IMR-90 (cell line): ENCODE measurements at regions not wholly inside any gene's neighbourhood (a gene's known extent, or its start where the extent isn't known, plus 50 kb on each side); places are given as distances from the start of the nearest gene placed in this dataset.
A peak's percentile ranks its signal among the peaks of the same experiment; 100 is the strongest.

Experiments
- ATAC-seq: fragments of 200-7000 bp; cut with Tn5 transposase; 2 replicates; pipeline ENCODE4 v1.9.1; 2020; ENCODE audit warnings: low read depth, mild to moderate bottlenecking, moderate library complexity
- BruUV-seq: library from RNA; stranded (reverse); fragments of 400-500 nt; replicated peaks from 2 replicates; lab custom pipeline; 2021; lab: Mats Ljungman, UMichigan
- CTCF ChIA-PET: fragments of 300-600 bp; formaldehyde crosslinking; extraction: SDS; loops from one replicate; lab custom pipeline; 2021; ENCODE audit warnings: antibody characterized with exemption; lab: Yijun Ruan, JAX
- POLR2A ChIA-PET: fragments of 300-600 bp; sonication (Branson Sonifier 250); formaldehyde crosslinking; loops from one replicate; lab custom pipeline; 2022; ENCODE audit warnings: antibody characterized with exemption; ENCODE audit not compliant: unreplicated experiment; lab: Charles Lee
- DNase-seq: peaks from one replicate; pipeline ENCODE4 v3.0.0; 2013
- H2AFZ ChIP-seq: replicated peaks from 2 replicates; pipeline ENCODE3; 2013; ENCODE audit warnings: low read length, mild to moderate bottlenecking; ENCODE audit not compliant: poor library complexity
- H2AK5ac ChIP-seq: 2 replicates; pipeline ENCODE4 v1.6.1; 2013; ENCODE audit warnings: low read depth, low read length, inconsistent platforms
- H2AK9ac ChIP-seq: replicated peaks from 2 replicates; pipeline ENCODE3; 2013; ENCODE audit warnings: mild to moderate bottlenecking, low read depth, low read length, moderate library complexity; ENCODE audit not compliant: poor library complexity
- H2BK120ac ChIP-seq: 2 replicates; pipeline ENCODE4 v1.6.1; 2013; ENCODE audit warnings: low read depth, low read length, inconsistent platforms
- H2BK15ac ChIP-seq: 3 replicates; pipeline ENCODE4 v1.6.1; 2013; ENCODE audit warnings: low read depth, low read length, inconsistent platforms
- H2BK20ac ChIP-seq: 2 replicates; pipeline ENCODE4 v1.6.1; 2013; ENCODE audit warnings: low read depth, mild to moderate bottlenecking, inconsistent platforms, low read length, moderate library complexity
- H2BK5ac ChIP-seq: 2 replicates; pipeline ENCODE4 v1.6.1; 2013; ENCODE audit warnings: mild to moderate bottlenecking, low read depth, low read length, inconsistent platforms; ENCODE audit not compliant: poor library complexity, severe bottlenecking
- H3K14ac ChIP-seq: replicated peaks from 2 replicates; pipeline ENCODE4 v1.6.1; 2013; ENCODE audit warnings: low read depth, low read length, inconsistent platforms
- H3K18ac ChIP-seq: 2 replicates; pipeline ENCODE4 v1.6.1; 2013; ENCODE audit warnings: low read depth, low read length, control low read depth
- H3K23ac ChIP-seq: 2 replicates; pipeline ENCODE4 v1.6.1; 2013; ENCODE audit warnings: low read depth, low read length, inconsistent platforms
- H3K27ac ChIP-seq: 2 replicates; pipeline ENCODE4 v1.5.1; 2013; ENCODE audit warnings: mild to moderate bottlenecking, control low read depth, low read length; ENCODE audit not compliant: insufficient read depth
- H3K27me3 ChIP-seq: 2 replicates; pipeline ENCODE4 v1.6.1; 2013; ENCODE audit warnings: low read length; ENCODE audit not compliant: control insufficient read depth, insufficient read depth
- H3K36me3 ChIP-seq: 2 replicates; pipeline ENCODE4 v1.6.1; 2013; ENCODE audit warnings: low read length, mixed read lengths; ENCODE audit not compliant: control insufficient read depth, insufficient read depth
- H3K4ac ChIP-seq: 2 replicates; pipeline ENCODE4 v1.6.1; 2013; ENCODE audit warnings: low read depth, low read length, inconsistent platforms
- H3K4me1 ChIP-seq: 2 replicates; pipeline ENCODE4 v1.6.1; 2013; ENCODE audit warnings: low read length, mixed read lengths; ENCODE audit not compliant: control insufficient read depth, insufficient read depth
- H3K4me2 ChIP-seq: 2 replicates; pipeline ENCODE4 v1.6.1; 2013; ENCODE audit warnings: low read depth, mild to moderate bottlenecking, control low read depth, low read length, moderate library complexity
- H3K4me3 ChIP-seq: 2 replicates; pipeline ENCODE4 v1.5.1; 2013; ENCODE audit warnings: low read depth, mild to moderate bottlenecking, control low read depth, low read length, moderate library complexity; ENCODE audit not compliant: insufficient read depth
- H3K56ac ChIP-seq: 2 replicates; pipeline ENCODE4 v1.6.1; 2013; ENCODE audit warnings: low read length, inconsistent platforms; ENCODE audit not compliant: insufficient read depth; ENCODE audit errors: extremely low read depth
- H3K79me1 ChIP-seq, 2 experiments: 2 replicates each; pipeline ENCODE4 v1.6.1; 2013; ENCODE audit warnings: low read length in 2 of 2, inconsistent platforms in 1 of 2, low read depth in 1 of 2
- H3K9ac ChIP-seq: 2 replicates; pipeline ENCODE4 v1.6.1; 2013; ENCODE audit warnings: low read depth, low read length, control low read depth
- H3K9me1 ChIP-seq: 2 replicates; pipeline ENCODE4 v1.6.1; 2013; ENCODE audit warnings: low read length, inconsistent platforms; ENCODE audit not compliant: insufficient read depth
- H3K9me3 ChIP-seq: 2 replicates; pipeline ENCODE4 v1.6.1; 2013; ENCODE audit warnings: low read length; ENCODE audit not compliant: control insufficient read depth, insufficient read depth
- H4K20me1 ChIP-seq: 2 replicates; pipeline ENCODE4 v1.6.1; 2013; ENCODE audit warnings: low read length, inconsistent platforms; ENCODE audit not compliant: insufficient read depth
- H4K5ac ChIP-seq: 2 replicates; pipeline ENCODE4 v1.6.1; 2013; ENCODE audit warnings: mild to moderate bottlenecking, low read depth, low read length, control low read depth
- H4K8ac ChIP-seq, 2 experiments: 2 replicates each; pipeline ENCODE4 v1.6.1; 2013; ENCODE audit warnings: low read depth in 2 of 2, low read length in 2 of 2, control low read depth in 1 of 2, inconsistent platforms in 1 of 2
- H4K91ac ChIP-seq: 2 replicates; pipeline ENCODE4 v1.6.1; 2013; ENCODE audit warnings: low read depth, low read length, inconsistent platforms; ENCODE audit not compliant: insufficient read depth
- CEBPB ChIP-seq: IDR thresholded peaks from 2 replicates; pipeline ENCODE4 v1.6.1; 2012; ENCODE audit warnings: low read depth, low read length, improper control_type of control experiment
- MAZ ChIP-seq: IDR thresholded peaks from 2 replicates; pipeline ENCODE4 v1.6.1; 2012; ENCODE audit warnings: low read depth, mild to moderate bottlenecking, low read length, improper control_type of control experiment, moderate library complexity, borderline replicate concordance
- dilution Hi-C: fragments of 300-500 bp; cut with HindIII; formaldehyde crosslinking; loops from one replicate; pipeline ENCODE4 v1.14.3; 2018; ENCODE audit warnings: low sequenced_read_pairs; ENCODE audit not compliant: unreplicated experiment
- in situ Hi-C: fragments of 300-500 bp; cut with MboI; formaldehyde crosslinking; loops from 3 replicates; pipeline ENCODE4 v1.14.3; 2019; ENCODE audit warnings: low sequenced_read_pairs, inconsistent platforms, mixed read lengths
- intact Hi-C: fragments of 100-400 bp; cut with micrococcal nuclease; formaldehyde crosslinking; loops from 2 replicates; pipeline ENCODE4 v1.10.0; 2022

GRCh38 chr14:52188381-52188780, 79.1 kb upstream of the PTGDR start:
- H3K23ac ChIP-seq = no peak overlapping the region
- no peak overlapping the region for H2BK20ac ChIP-seq
- H3K9ac ChIP-seq = no peak overlapping the region
- H4K8ac ChIP-seq = no peak overlapping the region
- H3K27me3 ChIP-seq = peaks cover 8% of the 10 kb centered on the region
- no peak overlapping the region for H3K18ac ChIP-seq
- dilution Hi-C loops = no loop called here
- H2BK5ac ChIP-seq = no peak overlapping the region
- TF ChIP-seq MAZ (no peak), CEBPB (peak; percentile 42; the same call in 1 of the 2 replicates)
- H2AK9ac ChIP-seq = no peak overlapping the region
- in situ Hi-C loops = no loop called here
- no peak for DNase-seq
- H3K27ac ChIP-seq = no peak overlapping the region
- H4K91ac ChIP-seq = no peak overlapping the region
- no TSS peak for BruUV-seq
- no peak overlapping the region for H3K14ac ChIP-seq
- no peak overlapping the region for H3K56ac ChIP-seq
- ChIA-PET CTCF (no interaction called here), POLR2A (no interaction called here)
- no peak overlapping the region for H2BK15ac ChIP-seq
- no peak overlapping the region for H2AK5ac ChIP-seq
- H3K4ac ChIP-seq = no peak overlapping the region
- H2BK120ac ChIP-seq = no peak overlapping the region
- H3K9me1 ChIP-seq = no peaks in the 10 kb centered on the region
- H3K79me1 ChIP-seq = no peaks in the 10 kb centered on the region
- H3K4me3 ChIP-seq = no peak overlapping the region
- no peak overlapping the region for H2AFZ ChIP-seq
- H3K9me3 ChIP-seq = no peaks in the 10 kb centered on the region
- no peaks in the 10 kb centered on the region for H3K4me1 ChIP-seq
- H3K4me2 ChIP-seq = no peak overlapping the region
- intact Hi-C loops = no loop called here
- H3K36me3 ChIP-seq = no peaks in the 10 kb centered on the region
- ATAC-seq = no peak
- no peak overlapping the region for H4K5ac ChIP-seq
- no peaks in the 10 kb centered on the region for H4K20me1 ChIP-seq
